ENCODE measurements at regions not wholly inside any gene's neighbourhood (a gene's known extent, or its start where the extent isn't known, plus 50 kb on each side); places are given as distances from the start of the nearest gene placed in this dataset.

GRCh38 chr4:123893011-123893981, 496.7 kb downstream of the SPRY1 start:
- DNase-seq (ENCODE audit: low spot score) = no peak
- peak overlapping the region in 1 of 2 donors; percentile 63 for H3K27ac ChIP-seq

GRCh38 chr4:123896446-123897071, 500.0 kb downstream of the SPRY1 start:
- no peak overlapping the region for H3K4me3 ChIP-seq
- DNase-seq (ENCODE audit: low spot score) = no peak
- no peak for TF ChIP-seq CTCF (IDR thresholded peaks at IDR 0.05)
- peak overlapping the region in 1 of 2 donors; percentile 15 for H3K27ac ChIP-seq

More at GRCh38 chr4:123893011-123893981, 496.7 kb downstream of the SPRY1 start:
- no peak overlapping the region for H3K4me3 ChIP-seq
- TF ChIP-seq CTCF (IDR thresholded peaks at IDR 0.05) = no peak

GRCh38 chr4:123898946-123899666, 502.5 kb downstream of the SPRY1 start:
- TF ChIP-seq CTCF (IDR thresholded peaks at IDR 0.05) = no peak
- H3K4me3 ChIP-seq = no peak overlapping the region
- H3K27ac ChIP-seq = no peak overlapping the region
- DNase-seq (ENCODE audit: low spot score) = no peak

- no peak overlapping the region for H3K27ac ChIP-seq
- no peak for DNase-seq (ENCODE audit: low spot score)
- H3K4me3 ChIP-seq = no peak overlapping the region
- TF ChIP-seq CTCF (IDR thresholded peaks at IDR 0.05) = no peak
Observed at GRCh38 chr4:123904882-123905281, 508.3 kb downstream of the SPRY1 start.

GRCh38 chr4:123913598-123913997, 517.0 kb downstream of the SPRY1 start:
- no peak for TF ChIP-seq CTCF (IDR thresholded peaks at IDR 0.05)
- Histone ChIP-seq H3K27ac (no peak overlapping the region), H3K4me3 (no peak overlapping the region)
- DNase-seq (ENCODE audit: low spot score) = no peak

- no peak for DNase-seq (ENCODE audit: low spot score)
- H3K27ac ChIP-seq = no peak overlapping the region
- no peak for TF ChIP-seq CTCF (IDR thresholded peaks at IDR 0.05)
- no peak overlapping the region for H3K4me3 ChIP-seq
Observed at GRCh38 chr4:123916821-123917220, 520.2 kb downstream of the SPRY1 start.

Data from coronary artery (tissue), 2 donors.